Keratinocyte (primary cell): ENCODE measurements at regions not wholly inside any gene's neighbourhood (a gene's known extent, or its start where the extent isn't known, plus 50 kb on each side); places are given as distances from the start of the nearest gene placed in this dataset.

Experiments
- DNase-seq: peaks from one replicate; pipeline ENCODE4 v3.0.0-alpha.2; 2011; ENCODE audit warnings: low read depth, missing footprints, low spot score
- FAIRE-seq: peaks from 2 replicates; lab custom pipeline; 2011; peaks lifted over from hg19 to GRCh38; lab: Jason Lieb, UNC
- H2AFZ ChIP-seq: 2 replicates; pipeline ENCODE4 v1.6.0; 2012; ENCODE audit warnings: low read length, control low read depth, inconsistent platforms; ENCODE audit not compliant: control insufficient read depth
- H3K27ac ChIP-seq: 2 replicates; pipeline ENCODE4 v1.5.1; 2011; ENCODE audit warnings: low read length; ENCODE audit not compliant: control insufficient read depth, insufficient read depth
- H3K27me3 ChIP-seq: 3 replicates; pipeline ENCODE4 v1.6.0; 2011; ENCODE audit warnings: low read length; ENCODE audit not compliant: control insufficient read depth, insufficient read depth; ENCODE audit errors: extremely low read depth
- H3K36me3 ChIP-seq, 2 experiments: 2 replicates in 1 of 2; 3 replicates in 1 of 2; pipeline ENCODE4 v1.5.1; 2011; ENCODE audit warnings: low read length in 2 of 2, mild to moderate bottlenecking in 1 of 2; ENCODE audit not compliant: control insufficient read depth in 2 of 2, insufficient read depth in 2 of 2; ENCODE audit errors: extremely low read depth in 1 of 2
- H3K4me1 ChIP-seq: 3 replicates; pipeline ENCODE4 v1.5.1; 2011; ENCODE audit warnings: low read length; ENCODE audit not compliant: control insufficient read depth, insufficient read depth; ENCODE audit errors: extremely low read depth
- H3K4me2 ChIP-seq: 3 replicates; pipeline ENCODE4 v1.6.0; 2011; ENCODE audit warnings: low read depth, low read length; ENCODE audit not compliant: control insufficient read depth, insufficient read depth; ENCODE audit errors: extremely low read depth
- H3K4me3 ChIP-seq, 3 experiments: fragments of 200-600 bp in 1 of 3; sonication (generic) in 1 of 3; 2 replicates in 2 of 3; 3 replicates in 1 of 3; pipeline ENCODE4 v1.5.1; 2011 to 2016; ENCODE audit warnings: low read length in 3 of 3, mild to moderate bottlenecking in 3 of 3, control low read depth in 2 of 3, inconsistent platforms in 1 of 3, low read depth in 1 of 3, mixed read lengths in 1 of 3, mixed run types in 1 of 3, moderate library complexity in 1 of 3; ENCODE audit not compliant: control insufficient read depth in 2 of 3, insufficient read depth in 2 of 3; ENCODE audit errors: extremely low read depth in 1 of 3
- H3K79me2 ChIP-seq: 2 replicates; pipeline ENCODE4 v1.6.0; 2012; ENCODE audit warnings: low read length; ENCODE audit not compliant: control insufficient read depth, insufficient read depth
- H3K9ac ChIP-seq: 3 replicates; pipeline ENCODE4 v1.6.0; 2011; ENCODE audit warnings: low read length; ENCODE audit not compliant: control insufficient read depth, insufficient read depth; ENCODE audit errors: extremely low read depth
- H3K9me1 ChIP-seq: 3 replicates; pipeline ENCODE4 v1.6.0; 2011; ENCODE audit warnings: low read length; ENCODE audit not compliant: control insufficient read depth, insufficient read depth; ENCODE audit errors: extremely low read depth
- H3K9me3 ChIP-seq: 2 replicates; pipeline ENCODE4 v1.5.1; 2012; ENCODE audit warnings: low read depth, low read length; ENCODE audit not compliant: control insufficient read depth
- H4K20me1 ChIP-seq: 3 replicates; pipeline ENCODE4 v1.6.0; 2011; ENCODE audit warnings: low read length; ENCODE audit not compliant: control insufficient read depth, insufficient read depth; ENCODE audit errors: extremely low read depth
- CTCF ChIP-seq, 3 experiments: IDR thresholded peaks in 1 of 3; conservative IDR thresholded peaks in 1 of 3; optimal IDR thresholded peaks in 1 of 3; 2 replicates in 2 of 3; 3 replicates in 1 of 3; pipeline versions ENCODE3 to v1.5.1; 2011; ENCODE audit warnings: low read length in 3 of 3, mild to moderate bottlenecking in 3 of 3, moderate library complexity in 2 of 3, control low read depth in 1 of 3, inconsistent platforms in 1 of 3; ENCODE audit not compliant: insufficient read depth in 2 of 3; ENCODE audit errors: extremely low read depth in 1 of 3
- EZH2 ChIP-seq: IDR thresholded peaks from one replicate; pipeline ENCODE4 v1.6.1; 2012; ENCODE audit warnings: inconsistent platforms, mild to moderate bottlenecking, low read length, moderate library complexity
- dilution Hi-C: fragments of 300-500 bp; cut with MboI; formaldehyde crosslinking; loops from one replicate; pipeline ENCODE4 v1.7.0; 2020; ENCODE audit warnings: low sequenced_read_pairs; ENCODE audit not compliant: extremely low pct_ligation_motif_present

- Histone ChIP-seq H3K27me3 (no peaks in the 10 kb centered on the region), H3K9me3 (no peaks in the 10 kb centered on the region), H3K79me2 (no peaks in the 10 kb centered on the region), H3K9ac (no peak overlapping the region), H3K36me3 (no peaks in the 10 kb centered on the region), H2AFZ (no peak overlapping the region), H3K4me2 (no peak overlapping the region), H3K27ac (no peak overlapping the region), H3K9me1 (no peaks in the 10 kb centered on the region), H3K4me3 (no peak overlapping the region), H4K20me1 (no peaks in the 10 kb centered on the region), H3K4me1 (peaks cover 5% of the 10 kb centered on the region)
- dilution Hi-C loops: no loop called here
- TF ChIP-seq CTCF (optimal IDR thresholded peaks at IDR 0.05 in 1 of 3, IDR thresholded peaks at IDR 0.05 in 1 of 3, conservative IDR thresholded peaks at IDR 0.05 in 1 of 3; ENCODE audit: extremely low read depth in 1 of 3, insufficient read depth in 2 of 3, low read length in 3 of 3) (no peak), EZH2 (no peak)
- DNase-seq (no peak), FAIRE-seq (no peak)
These were observed 236.8 kb upstream of the SERP2 start for GRCh38 chr13:44136696-44137268.

- dilution Hi-C loops: no loop called here
- Histone ChIP-seq H3K4me1 (peaks cover 6% of the 10 kb centered on the region), H3K9ac (no peak overlapping the region), H3K9me1 (no peaks in the 10 kb centered on the region), H3K4me2 (no peak overlapping the region), H3K27ac (no peak overlapping the region), H4K20me1 (no peaks in the 10 kb centered on the region), H3K27me3 (no peaks in the 10 kb centered on the region), H3K4me3 (no peak overlapping the region), H2AFZ (no peak overlapping the region), H3K36me3 (no peaks in the 10 kb centered on the region), H3K79me2 (no peaks in the 10 kb centered on the region), H3K9me3 (no peaks in the 10 kb centered on the region)
- DNase-seq: no peak
- no peak for TF ChIP-seq EZH2
- no peak for TF ChIP-seq CTCF (optimal IDR thresholded peaks at IDR 0.05 in 1 of 3, IDR thresholded peaks at IDR 0.05 in 1 of 3, conservative IDR thresholded peaks at IDR 0.05 in 1 of 3; ENCODE audit: extremely low read depth in 1 of 3, insufficient read depth in 2 of 3, low read length in 3 of 3)
- no peak for FAIRE-seq
These were observed 236.2 kb upstream of the SERP2 start for GRCh38 chr13:44137466-44137865.
